Thyroid gland (tissue), 4 donors: ENCODE measurements at regions not wholly inside any gene's neighbourhood (a gene's known extent, or its start where the extent isn't known, plus 50 kb on each side); places are given as distances from the start of the nearest gene placed in this dataset.
A peak's percentile ranks its signal among the peaks of the same experiment; 100 is the strongest.

Source experiments
- DNase-seq, 2 donors: peaks; one replicate each; pipeline ENCODE4 v3.0.0-alpha.2; 2019
- H3K27ac ChIP-seq, 3 donors: fragments of 200-600 bp; sonication (generic); 1 replicate in 2 of 3; 2 replicates in 1 of 3; pipeline ENCODE4 v1.5.1; 2016 to 2019; ENCODE audit warnings: mild to moderate bottlenecking in 1 of 3, moderate library complexity in 1 of 3
- H3K27me3 ChIP-seq: fragments of 200-600 bp; sonication (generic); one replicate; pipeline ENCODE4 v1.5.1; 2019
- H3K36me3 ChIP-seq, 2 donors: fragments of 200-600 bp; sonication (generic); one replicate each; pipeline ENCODE4 v1.5.1; 2016 to 2019
- H3K4me1 ChIP-seq, 2 donors: fragments of 200-600 bp; sonication (generic); one replicate each; pipeline ENCODE4 v1.5.1; 2017 to 2019
- H3K4me3 ChIP-seq, 3 donors: fragments of 200-600 bp; sonication (generic); replicated peaks in 1 of 3; 1 replicate in 2 of 3; 2 replicates in 1 of 3; pipeline ENCODE4 v1.5.1; 2016; ENCODE audit warnings: mild to moderate bottlenecking in 1 of 3
- H3K9me3 ChIP-seq: fragments of 200-600 bp; sonication (generic); one replicate; pipeline ENCODE4 v1.5.1; 2017
- CTCF ChIP-seq, 6 experiments: fragments of 200-600 bp in 3 of 6; fragments of 450-650 bp in 3 of 6; sonication (generic) in 3 of 6; IDR thresholded peaks; one replicate each; pipeline ENCODE4 v1.5.1; 2016 to 2019; ENCODE audit warnings: antibody characterized with exemption in 6 of 6, mild to moderate bottlenecking in 2 of 6, inconsistent platforms in 1 of 6, moderate library complexity in 1 of 6
- POLR2A ChIP-seq, 2 donors: fragments of 450-650 bp; IDR thresholded peaks; one replicate each; pipeline ENCODE4 v1.6.1; 2017; ENCODE audit warnings: antibody characterized with exemption in 2 of 2, mild to moderate bottlenecking in 2 of 2, moderate library complexity in 1 of 2
- WGBS, 2 donors: methylation state at CpG; one replicate each; pipeline ENCODE4 v1.1.5; 2017; 5-methylcytosine and 5-hydroxymethylcytosine counted together
- intact Hi-C: fragments of 100-400 bp; cut with DNase I; formaldehyde crosslinking; loops from one replicate; pipeline ENCODE4 v1.15.1; 2023

GRCh38 chr2:109066501-109066900, 62.5 kb upstream of the SH3RF3 start:
- TF ChIP-seq CTCF (IDR thresholded peaks at IDR 0.05) (no peak), POLR2A (IDR thresholded peaks at IDR 0.05) (no peak)
- no peak overlapping the region for H3K4me3 ChIP-seq
- H3K27ac ChIP-seq, result no peak overlapping the region
- no peak for DNase-seq
- H3K36me3 ChIP-seq, result no peaks in the 10 kb centered on the region
- 87 to 88% methylated on average over 7 of the region's 7 CpGs for WGBS, 2 donors
- intact Hi-C loops, result no loop called here
- H3K9me3 ChIP-seq, result no peaks in the 10 kb centered on the region
- no peaks in the 10 kb centered on the region for H3K4me1 ChIP-seq
- H3K27me3 ChIP-seq, result no peaks in the 10 kb centered on the region

- no peak overlapping the region for H3K4me3 ChIP-seq
- no peaks in the 10 kb centered on the region for H3K9me3 ChIP-seq
- 17 to 30% methylated on average over 7 of the region's 7 CpGs for WGBS, 2 donors
- no peaks in the 10 kb centered on the region for H3K27me3 ChIP-seq
- DNase-seq, result peak; percentile 88 to 92
- no peak overlapping the region for H3K27ac ChIP-seq
- no peaks in the 10 kb centered on the region for H3K4me1 ChIP-seq
- intact Hi-C loops, result no loop called here
- no peaks in the 10 kb centered on the region for H3K36me3 ChIP-seq
- TF ChIP-seq CTCF (IDR thresholded peaks at IDR 0.05) (no peak), POLR2A (IDR thresholded peaks at IDR 0.05) (no peak)
These were observed 63.6 kb upstream of the SH3RF3 start for GRCh38 chr2:109065391-109065734.

GRCh38 chr2:109064660-109065390, 64.2 kb upstream of the SH3RF3 start:
- Histone ChIP-seq H3K27me3 (no peaks in the 10 kb centered on the region), H3K4me1 (peaks cover 3 to 5% of the 10 kb centered on the region in 2 donors), H3K36me3 (no peaks in the 10 kb centered on the region), H3K4me3 (no peak overlapping the region), H3K27ac (no peak overlapping the region), H3K9me3 (no peaks in the 10 kb centered on the region)
- WGBS, 2 donors, result 47 to 55% methylated on average over 4 of the region's 4 CpGs
- intact Hi-C loops, result no loop called here
- no peak for DNase-seq
- TF ChIP-seq CTCF (IDR thresholded peaks at IDR 0.05), result no peak
- no peak for TF ChIP-seq POLR2A (IDR thresholded peaks at IDR 0.05)

GRCh38 chr2:109062859-109063700, 65.9 kb upstream of the SH3RF3 start:
- 62 to 67% methylated on average over 13 to 19 of the region's 19 CpGs for WGBS, 2 donors
- no peak for TF ChIP-seq POLR2A (IDR thresholded peaks at IDR 0.05)
- no peak for TF ChIP-seq CTCF (IDR thresholded peaks at IDR 0.05)
- no peak overlapping the region for H3K27ac ChIP-seq
- peaks cover 11 to 14% of the 10 kb centered on the region in 2 donors for H3K4me1 ChIP-seq
- no peak for DNase-seq
- no peaks in the 10 kb centered on the region for H3K9me3 ChIP-seq
- H3K27me3 ChIP-seq, result no peaks in the 10 kb centered on the region
- no peaks in the 10 kb centered on the region for H3K36me3 ChIP-seq
- intact Hi-C loops, result no loop called here
- H3K4me3 ChIP-seq, result no peak overlapping the region
